MCF 10A (cell line): ENCODE measurements at regions not wholly inside any gene's neighbourhood (a gene's known extent, or its start where the extent isn't known, plus 50 kb on each side); places are given as distances from the start of the nearest gene placed in this dataset.

Source experiments
- BruUV-seq: library from RNA; stranded (reverse); fragments of 400-500 nt; replicated peaks from 2 replicates; lab custom pipeline; 2021; lab: Mats Ljungman, UMichigan
- CTCF ChIA-PET: fragments of 300-600 bp; sonication (Branson Sonifier 250); formaldehyde crosslinking; extraction: SDS; loops from one replicate; lab custom pipeline; 2021; ENCODE audit warnings: antibody characterized with exemption, inconsistent platforms; lab: Yijun Ruan, JAX
- POLR2A ChIA-PET: fragments of 300-600, 350-650 bp; sonication (Branson Sonifier 250); formaldehyde crosslinking; extraction: SDS; loops from one replicate; lab custom pipeline; 2020; ENCODE audit warnings: antibody characterized with exemption, inconsistent platforms; lab: Yijun Ruan, JAX
- DNase-seq: peaks from one replicate; pipeline ENCODE4 v3.0.0-alpha.2; 2018; ENCODE audit not compliant: unreplicated experiment
- H3K27ac Mint-ChIP-seq: one replicate; pipeline ENCODE4 v1.8.0; 2022; ENCODE audit warnings: mild to moderate bottlenecking, low read depth, mixed read lengths; ENCODE audit not compliant: unreplicated experiment
- H3K27me3 Mint-ChIP-seq: one replicate; pipeline ENCODE4 v1.8.0; 2022; ENCODE audit warnings: mixed read lengths; ENCODE audit not compliant: insufficient read depth, unreplicated experiment
- H3K36me3 Mint-ChIP-seq: one replicate; pipeline ENCODE4 v1.8.0; 2022; ENCODE audit warnings: mild to moderate bottlenecking, moderate library complexity, mixed read lengths; ENCODE audit not compliant: insufficient read depth, unreplicated experiment
- H3K4me1 Mint-ChIP-seq: one replicate; pipeline ENCODE4 v1.8.0; 2022; ENCODE audit warnings: mixed read lengths; ENCODE audit not compliant: insufficient read depth, unreplicated experiment
- H3K4me3 Mint-ChIP-seq: one replicate; pipeline ENCODE4 v1.8.0; 2022; ENCODE audit warnings: mild to moderate bottlenecking, moderate library complexity, mixed read lengths; ENCODE audit not compliant: unreplicated experiment
- H3K9me3 Mint-ChIP-seq: one replicate; pipeline ENCODE4 v1.8.0; 2022; ENCODE audit warnings: mixed read lengths; ENCODE audit not compliant: unreplicated experiment
- intact Hi-C: fragments of 100-400 bp; cut with micrococcal nuclease; formaldehyde crosslinking; loops from 2 replicates; pipeline ENCODE4 v1.14.1; 2022
- TF ChIP-seq, protein P1 (sequence below): fragments of 200-600 bp; IDR thresholded peaks from one replicate; pipeline ENCODE4 v1.8.0; 2022; ENCODE audit warnings: antibody characterized with exemption, mild to moderate bottlenecking; ENCODE audit not compliant: unreplicated experiment

DNA sequence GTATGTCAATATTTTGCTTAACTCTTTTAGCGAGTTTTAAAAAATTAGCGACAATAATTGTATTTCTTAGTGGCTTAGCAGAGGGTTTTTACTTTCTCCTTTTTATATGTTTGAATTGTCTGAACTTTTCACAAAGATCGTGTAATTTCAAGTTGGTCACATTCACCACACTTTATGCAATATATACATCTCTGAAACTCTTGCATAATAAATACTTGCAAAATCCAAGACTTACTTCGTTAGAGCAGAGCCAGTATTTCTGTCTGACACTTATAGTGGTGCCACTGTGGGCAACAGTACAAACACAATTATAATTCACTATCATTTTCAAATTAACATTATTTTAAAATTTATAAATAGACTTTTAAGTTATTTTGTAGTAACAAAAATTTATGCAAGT lies 62.0 kb downstream of the SUCNR1 start:
- no TSS peak for BruUV-seq
- POLR2A ChIA-PET, result no interaction called here
- Mint-ChIP-seq H3K27me3 (no peaks in the 10 kb centered on the region), H3K36me3 (no peaks in the 10 kb centered on the region), H3K4me1 (no peaks in the 10 kb centered on the region), H3K9me3 (no peaks in the 10 kb centered on the region), H3K27ac (no peak overlapping the region), H3K4me3 (no peak overlapping the region)
- CTCF ChIA-PET, result no interaction called here
- DNase-seq, result no peak
- intact Hi-C loops, result no loop called here
- TF ChIP-seq, protein P1, sequence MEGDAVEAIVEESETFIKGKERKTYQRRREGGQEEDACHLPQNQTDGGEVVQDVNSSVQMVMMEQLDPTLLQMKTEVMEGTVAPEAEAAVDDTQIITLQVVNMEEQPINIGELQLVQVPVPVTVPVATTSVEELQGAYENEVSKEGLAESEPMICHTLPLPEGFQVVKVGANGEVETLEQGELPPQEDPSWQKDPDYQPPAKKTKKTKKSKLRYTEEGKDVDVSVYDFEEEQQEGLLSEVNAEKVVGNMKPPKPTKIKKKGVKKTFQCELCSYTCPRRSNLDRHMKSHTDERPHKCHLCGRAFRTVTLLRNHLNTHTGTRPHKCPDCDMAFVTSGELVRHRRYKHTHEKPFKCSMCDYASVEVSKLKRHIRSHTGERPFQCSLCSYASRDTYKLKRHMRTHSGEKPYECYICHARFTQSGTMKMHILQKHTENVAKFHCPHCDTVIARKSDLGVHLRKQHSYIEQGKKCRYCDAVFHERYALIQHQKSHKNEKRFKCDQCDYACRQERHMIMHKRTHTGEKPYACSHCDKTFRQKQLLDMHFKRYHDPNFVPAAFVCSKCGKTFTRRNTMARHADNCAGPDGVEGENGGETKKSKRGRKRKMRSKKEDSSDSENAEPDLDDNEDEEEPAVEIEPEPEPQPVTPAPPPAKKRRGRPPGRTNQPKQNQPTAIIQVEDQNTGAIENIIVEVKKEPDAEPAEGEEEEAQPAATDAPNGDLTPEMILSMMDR, result no peak

DNA sequence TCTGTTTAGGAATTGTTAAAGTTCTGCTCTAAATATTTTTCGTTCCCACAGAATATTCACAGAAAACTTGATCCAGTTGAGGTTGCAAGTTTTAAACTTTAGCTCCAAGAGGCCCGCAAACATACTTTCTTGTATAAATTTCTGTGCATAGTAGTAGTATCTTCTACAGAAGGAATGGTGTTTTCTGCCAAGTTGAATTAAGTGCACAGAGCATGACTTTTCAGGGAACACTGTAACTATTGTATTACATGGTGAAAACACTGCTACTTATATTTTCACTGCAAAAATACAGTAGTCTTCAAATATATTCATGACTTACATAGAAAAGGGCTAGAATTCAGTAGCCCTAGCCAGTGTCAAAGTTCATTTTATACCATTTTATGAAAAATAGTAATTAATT lies 67.0 kb downstream of the SUCNR1 start:
- Mint-ChIP-seq H3K36me3 (peaks cover 6% of the 10 kb centered on the region), H3K27me3 (no peaks in the 10 kb centered on the region), H3K9me3 (no peaks in the 10 kb centered on the region), H3K27ac (no peak overlapping the region), H3K4me1 (no peaks in the 10 kb centered on the region), H3K4me3 (no peak overlapping the region)
- intact Hi-C loops, result no loop called here
- ChIA-PET POLR2A (no interaction called here), CTCF (interaction anchor here (0.7 kb wide), 1 partner anchor 56 kb away, joined by 3 read pairs; no protein-coding TSS in a partner anchor)
- TF ChIP-seq, protein P1, result no peak
- DNase-seq, result no peak
- BruUV-seq, result no TSS peak

DNA sequence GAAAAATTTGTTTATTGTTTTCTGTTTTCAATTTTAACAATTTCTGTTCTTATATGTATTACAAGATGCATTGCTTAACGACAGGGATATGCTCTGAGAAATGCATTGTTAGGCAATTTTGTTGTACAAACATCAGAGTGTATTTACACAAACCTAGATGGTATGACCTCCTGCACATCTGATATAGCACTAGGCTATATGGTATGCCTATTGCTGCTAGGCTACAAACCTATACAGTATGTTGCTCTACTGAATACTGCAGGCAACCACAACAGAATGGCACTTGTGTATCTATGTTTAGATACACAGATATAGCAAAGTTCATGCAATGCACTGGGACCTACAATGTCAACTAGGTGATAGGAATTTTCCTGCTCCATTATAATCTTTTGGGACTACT lies 70.1 kb downstream of the SUCNR1 start:
- TF ChIP-seq, protein P1, result no peak
- H3K36me3 Mint-ChIP-seq, result peaks cover 6% of the 10 kb centered on the region
- CTCF ChIA-PET, result no interaction called here
- H3K27me3 Mint-ChIP-seq, result no peaks in the 10 kb centered on the region
- no peak overlapping the region for H3K27ac Mint-ChIP-seq
- DNase-seq, result no peak
- POLR2A ChIA-PET, result no interaction called here
- H3K4me3 Mint-ChIP-seq, result no peak overlapping the region
- no peaks in the 10 kb centered on the region for H3K4me1 Mint-ChIP-seq
- H3K9me3 Mint-ChIP-seq, result no peaks in the 10 kb centered on the region
- intact Hi-C loops, result no loop called here
- no TSS peak for BruUV-seq

DNA sequence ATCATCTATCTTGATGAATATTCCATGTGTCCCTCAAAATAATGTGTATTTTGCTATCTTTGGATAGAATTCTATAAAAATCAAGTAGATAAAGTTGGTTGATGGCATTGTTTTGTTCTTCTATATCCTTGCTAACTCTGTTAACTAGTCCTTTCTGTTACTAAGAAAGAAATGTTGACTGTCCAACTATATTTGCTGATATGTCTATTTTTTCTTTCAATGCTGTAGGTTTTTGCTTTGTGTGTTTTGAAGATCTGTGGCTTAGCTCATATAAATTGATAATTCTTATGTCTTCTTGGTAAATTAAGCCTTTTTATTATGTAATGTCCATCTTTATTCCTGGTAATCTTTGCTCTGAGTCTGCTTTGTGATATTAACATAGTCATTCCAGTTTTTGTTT lies 70.9 kb downstream of the SUCNR1 start:
- H3K4me3 Mint-ChIP-seq, result no peak overlapping the region
- DNase-seq, result no peak
- intact Hi-C loops, result no loop called here
- POLR2A ChIA-PET, result no interaction called here
- CTCF ChIA-PET, result no interaction called here
- no peaks in the 10 kb centered on the region for H3K9me3 Mint-ChIP-seq
- H3K27me3 Mint-ChIP-seq, result no peaks in the 10 kb centered on the region
- H3K36me3 Mint-ChIP-seq, result peaks cover 6% of the 10 kb centered on the region
- H3K27ac Mint-ChIP-seq, result no peak overlapping the region
- no peaks in the 10 kb centered on the region for H3K4me1 Mint-ChIP-seq
- TF ChIP-seq, protein P1, result no peak
- no TSS peak for BruUV-seq
